ENCODE measurements at regions not wholly inside any gene's neighbourhood (a gene's known extent, or its start where the extent isn't known, plus 50 kb on each side); places are given as distances from the start of the nearest gene placed in this dataset.

GRCh38 chr3:177350121-177350520 lies 152.8 kb upstream of the TBL1XR1 start:
- H3K9ac ChIP-seq (replicated peaks; ENCODE audit: extremely low read depth, insufficient read depth, low read length): no peak overlapping the region
- intact Hi-C loops (cut with micrococcal nuclease): loop anchor here (10.0 kb wide), 1 partner anchor 835 kb away; no protein-coding TSS in a partner anchor
- H4K20me1 ChIP-seq (replicated peaks; ENCODE audit: control insufficient read depth, extremely low read depth, insufficient read depth, low read length): no peaks in the 10 kb centered on the region
- TF ChIP-seq CTCF (IDR thresholded peaks at IDR 0.05; ENCODE audit: extremely low read depth in 1 of 2, insufficient read depth in 1 of 2, low read depth in 1 of 2, low read length in 2 of 2) (no peak), MYC (IDR thresholded peaks at IDR 0.05; ENCODE audit: low read depth, low read length) (no peak), JUN (IDR thresholded peaks at IDR 0.05; ENCODE audit: borderline replicate concordance, insufficient read depth, insufficient read length, low read depth) (no peak)
- H3K27me3 ChIP-seq (ENCODE audit: control insufficient read depth in 2 of 2, insufficient read depth in 2 of 2, low read length in 2 of 2): no peaks in the 10 kb centered on the region
- no peak overlapping the region for H3K27ac ChIP-seq (ENCODE audit: insufficient read depth, low read depth, low read length)
- no TSS peak for BruUV-seq (replicated peaks)
- FAIRE-seq (no peak), DNase-seq (ENCODE audit: low read depth, low spot score) (peak; percentile 43)
- H3K79me2 ChIP-seq (ENCODE audit: control insufficient read depth, insufficient read depth, low read length): no peaks in the 10 kb centered on the region
- H3K9me1 ChIP-seq (replicated peaks; ENCODE audit: control insufficient read depth, extremely low read depth, insufficient read depth, low read length): no peaks in the 10 kb centered on the region
- dilution Hi-C loops (cut with MboI; ENCODE audit: extremely low pct_ligation_motif_present, low sequenced_read_pairs): no loop called here
- no peaks in the 10 kb centered on the region for H3K36me3 ChIP-seq (ENCODE audit: control insufficient read depth in 2 of 2, extremely low read depth in 1 of 2, insufficient read depth in 2 of 2, low read length in 2 of 2)
- CTCF ChIA-PET: no interaction called here
- no peak overlapping the region for H3K4me2 ChIP-seq (ENCODE audit: insufficient read depth, low read length)
- POLR2A ChIA-PET: no interaction called here
- no peak overlapping the region for H2AFZ ChIP-seq (ENCODE audit: low read depth, low read length)
- peaks cover 23% of the 10 kb centered on the region for H3K4me1 ChIP-seq (ENCODE audit: control insufficient read depth, extremely low read depth, insufficient read depth, low read length)
- H3K4me3 ChIP-seq (replicated peaks in 1 of 3; ENCODE audit: insufficient read depth in 1 of 3, low read depth in 1 of 3, low read length in 3 of 3): no peak overlapping the region
- no peaks in the 10 kb centered on the region for H3K9me3 ChIP-seq (replicated peaks; ENCODE audit: control insufficient read depth, insufficient read depth, low read length)

GRCh38 chr3:177351206-177351605 lies 153.9 kb upstream of the TBL1XR1 start:
- Histone ChIP-seq H3K27ac (ENCODE audit: insufficient read depth, low read depth, low read length) (no peak overlapping the region), H4K20me1 (replicated peaks; ENCODE audit: control insufficient read depth, extremely low read depth, insufficient read depth, low read length) (no peaks in the 10 kb centered on the region), H3K36me3 (ENCODE audit: control insufficient read depth in 2 of 2, extremely low read depth in 1 of 2, insufficient read depth in 2 of 2, low read length in 2 of 2) (no peaks in the 10 kb centered on the region), H3K4me3 (replicated peaks in 1 of 3; ENCODE audit: insufficient read depth in 1 of 3, low read depth in 1 of 3, low read length in 3 of 3) (no peak overlapping the region), H3K9me3 (replicated peaks; ENCODE audit: control insufficient read depth, insufficient read depth, low read length) (no peaks in the 10 kb centered on the region), H3K9me1 (replicated peaks; ENCODE audit: control insufficient read depth, extremely low read depth, insufficient read depth, low read length) (no peaks in the 10 kb centered on the region), H3K79me2 (ENCODE audit: control insufficient read depth, insufficient read depth, low read length) (no peaks in the 10 kb centered on the region), H3K4me1 (ENCODE audit: control insufficient read depth, extremely low read depth, insufficient read depth, low read length) (peaks cover 18% of the 10 kb centered on the region), H3K27me3 (ENCODE audit: control insufficient read depth in 2 of 2, insufficient read depth in 2 of 2, low read length in 2 of 2) (no peaks in the 10 kb centered on the region), H3K4me2 (ENCODE audit: insufficient read depth, low read length) (no peak overlapping the region), H2AFZ (ENCODE audit: low read depth, low read length) (no peak overlapping the region), H3K9ac (replicated peaks; ENCODE audit: extremely low read depth, insufficient read depth, low read length) (no peak overlapping the region)
- intact Hi-C loops (cut with micrococcal nuclease) (loop anchor here (10.0 kb wide), 1 partner anchor 836 kb away; no protein-coding TSS in a partner anchor), dilution Hi-C loops (cut with MboI; ENCODE audit: extremely low pct_ligation_motif_present, low sequenced_read_pairs) (no loop called here)
- FAIRE-seq (no peak), DNase-seq (ENCODE audit: low read depth, low spot score) (no peak)
- TF ChIP-seq JUN (IDR thresholded peaks at IDR 0.05; ENCODE audit: borderline replicate concordance, insufficient read depth, insufficient read length, low read depth): no peak
- TF ChIP-seq MAX (IDR thresholded peaks at IDR 0.05; ENCODE audit: insufficient read depth, insufficient read length): no peak
- TF ChIP-seq FOS (IDR thresholded peaks at IDR 0.05; ENCODE audit: borderline replicate concordance, insufficient read depth, low read length): no peak
- no peak for TF ChIP-seq POLR2AphosphoS5 (IDR thresholded peaks at IDR 0.05; ENCODE audit: insufficient read depth, low read depth, low read length)
- TF ChIP-seq EZH2 (IDR thresholded peaks at IDR 0.05; ENCODE audit: borderline replicate concordance, low read depth, low read length, severe bottlenecking): no peak
- no peak for TF ChIP-seq CTCF (IDR thresholded peaks at IDR 0.05; ENCODE audit: extremely low read depth in 1 of 2, insufficient read depth in 1 of 2, low read depth in 1 of 2, low read length in 2 of 2)
- no peak for TF ChIP-seq MYC (IDR thresholded peaks at IDR 0.05; ENCODE audit: low read depth, low read length)
- TF ChIP-seq POLR2A (IDR thresholded peaks at IDR 0.05; ENCODE audit: low read depth, low read length): no peak
- no peak for TF ChIP-seq GATA2 (IDR thresholded peaks at IDR 0.05; ENCODE audit: insufficient read depth, insufficient read length, low read depth, low read length)
- no TSS peak for BruUV-seq (replicated peaks)
- CTCF ChIA-PET: no interaction called here
- POLR2A ChIA-PET: no interaction called here
